ENCODE measurements at regions not wholly inside any gene's neighbourhood (a gene's known extent, or its start where the extent isn't known, plus 50 kb on each side); places are given as distances from the start of the nearest gene placed in this dataset.

DNA sequence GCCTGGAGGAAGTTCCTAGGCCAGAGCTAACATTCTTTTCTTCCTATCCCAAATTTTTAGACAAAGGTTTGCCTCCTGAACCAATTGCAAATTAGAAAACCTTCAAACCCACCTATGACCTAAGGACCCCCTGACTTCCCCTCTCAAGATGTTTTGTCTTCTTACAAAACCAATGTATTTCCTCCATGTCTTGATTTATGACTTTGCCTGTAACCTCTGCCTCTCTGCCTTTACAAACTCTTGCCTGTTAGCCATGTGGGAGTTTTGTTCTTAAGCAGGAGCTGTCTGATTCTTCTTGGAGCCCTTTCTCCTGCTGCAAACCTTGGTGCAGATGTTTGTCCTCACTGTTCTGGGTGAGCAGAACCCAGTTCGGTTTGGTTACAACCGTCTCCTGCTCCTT, 222.3 kb upstream of the BOD1L1 start:
- no peaks in the 10 kb centered on the region for H3K27me3 ChIP-seq
- no peaks in the 10 kb centered on the region for H3K9me3 ChIP-seq (replicated peaks in 1 of 3)
- H3K4me3 ChIP-seq, result no peak overlapping the region
- H3K36me3 ChIP-seq (replicated peaks in 1 of 2), result no peaks in the 10 kb centered on the region
- DNase-seq, result no peak
- peaks cover 4 to 8% of the 10 kb centered on the region in 2 donors for H3K4me1 ChIP-seq (replicated peaks in 1 of 2)
- no peak overlapping the region for H3K27ac ChIP-seq
- no peak for TF ChIP-seq POLR2A (IDR thresholded peaks at IDR 0.05)
- TF ChIP-seq, protein P1, sequence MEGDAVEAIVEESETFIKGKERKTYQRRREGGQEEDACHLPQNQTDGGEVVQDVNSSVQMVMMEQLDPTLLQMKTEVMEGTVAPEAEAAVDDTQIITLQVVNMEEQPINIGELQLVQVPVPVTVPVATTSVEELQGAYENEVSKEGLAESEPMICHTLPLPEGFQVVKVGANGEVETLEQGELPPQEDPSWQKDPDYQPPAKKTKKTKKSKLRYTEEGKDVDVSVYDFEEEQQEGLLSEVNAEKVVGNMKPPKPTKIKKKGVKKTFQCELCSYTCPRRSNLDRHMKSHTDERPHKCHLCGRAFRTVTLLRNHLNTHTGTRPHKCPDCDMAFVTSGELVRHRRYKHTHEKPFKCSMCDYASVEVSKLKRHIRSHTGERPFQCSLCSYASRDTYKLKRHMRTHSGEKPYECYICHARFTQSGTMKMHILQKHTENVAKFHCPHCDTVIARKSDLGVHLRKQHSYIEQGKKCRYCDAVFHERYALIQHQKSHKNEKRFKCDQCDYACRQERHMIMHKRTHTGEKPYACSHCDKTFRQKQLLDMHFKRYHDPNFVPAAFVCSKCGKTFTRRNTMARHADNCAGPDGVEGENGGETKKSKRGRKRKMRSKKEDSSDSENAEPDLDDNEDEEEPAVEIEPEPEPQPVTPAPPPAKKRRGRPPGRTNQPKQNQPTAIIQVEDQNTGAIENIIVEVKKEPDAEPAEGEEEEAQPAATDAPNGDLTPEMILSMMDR (IDR thresholded peaks at IDR 0.05), result no peak
- intact Hi-C loops (cut with DNase I), result no loop called here
- WGBS, 4 donors, result 62 to 75% (median 68%) methylated on average over 2 of the region's 2 CpGs

GRCh38 chr4:13851085-13851940, 223.8 kb upstream of the BOD1L1 start:
- H3K27ac ChIP-seq, result peak overlapping the region in 1 of 5 donors; percentile 42
- peaks cover 4 to 8% of the 10 kb centered on the region in 2 donors for H3K4me1 ChIP-seq (replicated peaks in 1 of 2)
- H3K4me3 ChIP-seq, result no peak overlapping the region
- H3K27me3 ChIP-seq, result no peaks in the 10 kb centered on the region
- intact Hi-C loops (cut with DNase I), result no loop called here
- H3K9me3 ChIP-seq (replicated peaks in 1 of 3), result no peaks in the 10 kb centered on the region
- no peaks in the 10 kb centered on the region for H3K36me3 ChIP-seq (replicated peaks in 1 of 2)
- TF ChIP-seq, protein P1 (IDR thresholded peaks at IDR 0.05), result no peak
- TF ChIP-seq POLR2A (IDR thresholded peaks at IDR 0.05), result no peak
- WGBS, 4 donors, result 83 to 93% (median 88%) methylated on average over 9 to 12 of the region's 12 CpGs
- DNase-seq, result no peak

DNA sequence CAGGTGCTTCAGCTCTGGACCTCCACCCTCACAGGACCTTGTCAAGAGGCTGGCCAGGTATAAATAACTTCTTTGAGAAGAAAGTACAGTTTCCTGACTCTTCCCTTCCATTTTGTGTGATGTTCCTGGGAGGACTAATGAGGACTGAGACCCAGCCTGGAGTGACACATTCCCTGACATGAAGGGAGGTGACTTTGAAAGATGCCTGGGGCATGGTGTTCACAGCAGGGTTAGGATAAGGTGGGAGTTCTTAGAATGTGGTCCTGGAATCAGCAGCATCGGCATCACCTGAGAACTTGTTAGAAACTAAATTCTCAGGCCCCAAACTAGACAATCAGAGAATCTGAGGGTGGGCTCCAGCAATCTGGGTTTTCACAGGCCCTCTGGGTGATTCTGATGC, 224.9 kb upstream of the BOD1L1 start:
- H3K4me1 ChIP-seq (replicated peaks in 1 of 2), result peaks cover 4 to 8% of the 10 kb centered on the region in 2 donors
- H3K27ac ChIP-seq, result peak overlapping the region in 1 of 5 donors; percentile 42
- no peak overlapping the region for H3K4me3 ChIP-seq
- TF ChIP-seq, protein P1 (IDR thresholded peaks at IDR 0.05), result no peak
- TF ChIP-seq POLR2A (IDR thresholded peaks at IDR 0.05), result no peak
- DNase-seq, result no peak
- intact Hi-C loops (cut with DNase I), result no loop called here
- no peaks in the 10 kb centered on the region for H3K36me3 ChIP-seq (replicated peaks in 1 of 2)
- no peaks in the 10 kb centered on the region for H3K9me3 ChIP-seq (replicated peaks in 1 of 3)
- no peaks in the 10 kb centered on the region for H3K27me3 ChIP-seq
- 94 to 100% (median 95%) methylated on average over 1 of the region's 1 CpG for WGBS, 4 donors

- Histone ChIP-seq H3K27ac (no peak overlapping the region), H3K4me1 (replicated peaks in 1 of 2) (no peaks in the 10 kb centered on the region), H3K9me3 (replicated peaks in 1 of 3) (no peaks in the 10 kb centered on the region), H3K4me3 (no peak overlapping the region), H3K27me3 (no peaks in the 10 kb centered on the region), H3K36me3 (replicated peaks in 1 of 2) (no peaks in the 10 kb centered on the region)
- WGBS, 4 donors, result 88 to 96% (median 91%) methylated on average over 5 of the region's 5 CpGs
- intact Hi-C loops (cut with DNase I), result no loop called here
- TF ChIP-seq, protein P1 (IDR thresholded peaks at IDR 0.05), result no peak
- no peak for TF ChIP-seq POLR2A (IDR thresholded peaks at IDR 0.05)
- DNase-seq, result no peak
Measured at GRCh38 chr4:13856387-13856786, 228.9 kb upstream of the BOD1L1 start.

Data from adrenal gland (tissue), 9 donors.